SU-DHL-6 (cell line): ENCODE measurements at regions not wholly inside any gene's neighbourhood (a gene's known extent, or its start where the extent isn't known, plus 50 kb on each side); places are given as distances from the start of the nearest gene placed in this dataset.

Experiments used
- EZH2phosphoT487 ChIP-seq: fragments of 200-600 bp; sonication (generic), shearing (Covaris generic); conservative IDR thresholded peaks from 2 replicates; pipeline ENCODE4 v1.6.1; 2018; ENCODE audit warnings: mild to moderate bottlenecking, antibody characterized with exemption, low read length, moderate library complexity, mixed read lengths
- TF ChIP-seq, protein P1 (sequence below): fragments of 200-600 bp; sonication (generic); IDR thresholded peaks from one replicate; pipeline ENCODE4 v1.5.1; 2017; ENCODE audit warnings: antibody characterized with exemption, mild to moderate bottlenecking, low read length, moderate library complexity; ENCODE audit not compliant: insufficient read depth, poor library complexity, severe bottlenecking

GRCh38 chr9:6073731-6074130 lies 58.3 kb upstream of the RANBP6 start:
- no peak for TF ChIP-seq EZH2phosphoT487
- TF ChIP-seq, protein P1, sequence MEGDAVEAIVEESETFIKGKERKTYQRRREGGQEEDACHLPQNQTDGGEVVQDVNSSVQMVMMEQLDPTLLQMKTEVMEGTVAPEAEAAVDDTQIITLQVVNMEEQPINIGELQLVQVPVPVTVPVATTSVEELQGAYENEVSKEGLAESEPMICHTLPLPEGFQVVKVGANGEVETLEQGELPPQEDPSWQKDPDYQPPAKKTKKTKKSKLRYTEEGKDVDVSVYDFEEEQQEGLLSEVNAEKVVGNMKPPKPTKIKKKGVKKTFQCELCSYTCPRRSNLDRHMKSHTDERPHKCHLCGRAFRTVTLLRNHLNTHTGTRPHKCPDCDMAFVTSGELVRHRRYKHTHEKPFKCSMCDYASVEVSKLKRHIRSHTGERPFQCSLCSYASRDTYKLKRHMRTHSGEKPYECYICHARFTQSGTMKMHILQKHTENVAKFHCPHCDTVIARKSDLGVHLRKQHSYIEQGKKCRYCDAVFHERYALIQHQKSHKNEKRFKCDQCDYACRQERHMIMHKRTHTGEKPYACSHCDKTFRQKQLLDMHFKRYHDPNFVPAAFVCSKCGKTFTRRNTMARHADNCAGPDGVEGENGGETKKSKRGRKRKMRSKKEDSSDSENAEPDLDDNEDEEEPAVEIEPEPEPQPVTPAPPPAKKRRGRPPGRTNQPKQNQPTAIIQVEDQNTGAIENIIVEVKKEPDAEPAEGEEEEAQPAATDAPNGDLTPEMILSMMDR = no peak
